Psoas muscle (tissue), 7 donors: ENCODE measurements at regions not wholly inside any gene's neighbourhood (a gene's known extent, or its start where the extent isn't known, plus 50 kb on each side); places are given as distances from the start of the nearest gene placed in this dataset.

Experiments
- ATAC-seq, 4 donors: fragments of 200-7000 bp; cut with Tn5 transposase; one replicate each; pipeline ENCODE4 v1.9.1; 2020; ENCODE audit warnings: moderate library complexity in 3 of 4, mild to moderate bottlenecking in 2 of 4
- DNase-seq, 2 donors: peaks; one replicate each; pipeline ENCODE4 v3.0.0-alpha.2; 2020
- H3K27ac ChIP-seq: fragments of 200-600 bp; one replicate; pipeline ENCODE4 v1.8.0; 2022
- H3K27me3 ChIP-seq, 3 donors: fragments of 200-600 bp in 1 of 3; one replicate each; pipeline versions ENCODE4 v1.6.1 to v1.8.0; 2013 to 2022; ENCODE audit warnings: low read length in 2 of 3, mild to moderate bottlenecking in 2 of 3, moderate library complexity in 1 of 3; ENCODE audit not compliant: insufficient read depth in 3 of 3
- H3K36me3 ChIP-seq, 2 donors: fragments of 200-600 bp in 1 of 2; one replicate each; pipeline versions ENCODE4 v1.6.1 to v1.8.0; 2013 to 2022; ENCODE audit warnings: low read depth in 1 of 2, mild to moderate bottlenecking in 1 of 2, moderate library complexity in 1 of 2; ENCODE audit not compliant: insufficient read depth in 1 of 2
- H3K4me1 ChIP-seq: fragments of 200-600 bp; one replicate; pipeline ENCODE4 v1.8.0; 2022
- H3K4me3 ChIP-seq: fragments of 200-600 bp; one replicate; pipeline ENCODE4 v1.8.0; 2022; ENCODE audit warnings: mild to moderate bottlenecking
- H3K9me3 ChIP-seq: fragments of 200-600 bp; one replicate; pipeline ENCODE4 v1.8.0; 2022
- CTCF ChIP-seq: fragments of 200-600 bp; IDR thresholded peaks from one replicate; pipeline ENCODE4 v1.8.0; 2022; ENCODE audit warnings: antibody characterized with exemption
- WGBS, 3 donors: extraction: QIAGEN DNeasy Blood & Tissue Kit; methylation state at CpG; one replicate each; pipeline versions ENCODE4 v1.1.6 to v1.1.7; 2013; 5-methylcytosine and 5-hydroxymethylcytosine counted together
- intact Hi-C, 2 donors: fragments of 100-400 bp; cut with DNase I; formaldehyde crosslinking; loops; one replicate each; pipeline versions ENCODE4 v1.11.0 to v1.14.2; 2022
- donor health status: healthy with polysubstance abuse.
- donor health status: DM: no; HTN: no; CAD: no; lungs with moderate emphysema.
- donor health status: Bipolar disorder and iron deficiency.
- donor health status: healthy.
- donor health status: DM: yes; HTN: yes; CAD: no.
- donor health status: DM: no; HTN: no; CAD: no.
- donor health status: DM: yes; HTN: yes; CAD: no.

GRCh38 chr11:45518833-45519535, 146.4 kb downstream of the CHST1 start:
- 79 to 82% (median 82%) methylated on average over 5 of the region's 5 CpGs for WGBS, 3 donors
- intact Hi-C loops, result no loop called here

GRCh38 chr11:45518141-45518832, 147.1 kb downstream of the CHST1 start:
- Histone ChIP-seq H3K36me3 (no peaks in the 10 kb centered on the region), H3K27ac (no peak overlapping the region), H3K9me3 (no peaks in the 10 kb centered on the region), H3K4me3 (no peak overlapping the region), H3K27me3 (no peaks in the 10 kb centered on the region), H3K4me1 (no peaks in the 10 kb centered on the region)
- ATAC-seq (no peak), DNase-seq (no peak)
- WGBS, 3 donors, result 82 to 86% (median 83%) methylated on average over 22 of the region's 22 CpGs
- intact Hi-C loops, result no loop called here
- TF ChIP-seq CTCF, result no peak

More at GRCh38 chr11:45518833-45519535, 146.4 kb downstream of the CHST1 start:
- Histone ChIP-seq H3K4me3 (no peak overlapping the region), H3K4me1 (no peaks in the 10 kb centered on the region), H3K36me3 (no peaks in the 10 kb centered on the region), H3K27me3 (no peaks in the 10 kb centered on the region), H3K9me3 (no peaks in the 10 kb centered on the region), H3K27ac (no peak overlapping the region)
- DNase-seq, result no peak
- ATAC-seq, result no peak
- no peak for TF ChIP-seq CTCF

- no peaks in the 10 kb centered on the region for H3K9me3 ChIP-seq
- 88 to 91% (median 90%) methylated on average over 11 of the region's 11 CpGs for WGBS, 3 donors
- no peak overlapping the region for H3K4me3 ChIP-seq
- H3K36me3 ChIP-seq, result no peaks in the 10 kb centered on the region
- no peaks in the 10 kb centered on the region for H3K27me3 ChIP-seq
- H3K27ac ChIP-seq, result no peak overlapping the region
- intact Hi-C loops, result no loop called here
- ATAC-seq (no peak), DNase-seq (no peak)
- no peaks in the 10 kb centered on the region for H3K4me1 ChIP-seq
- TF ChIP-seq CTCF, result no peak
Observed at GRCh38 chr11:45517171-45517770, 148.2 kb downstream of the CHST1 start.

- Histone ChIP-seq H3K27me3 (peaks cover 0 to 6% (median 2%) of the 10 kb centered on the region in 3 donors), H3K4me3 (no peak overlapping the region), H3K27ac (no peak overlapping the region), H3K9me3 (no peaks in the 10 kb centered on the region), H3K36me3 (no peaks in the 10 kb centered on the region), H3K4me1 (no peaks in the 10 kb centered on the region)
- whole genome bisulfite sequencing, 3 donors, result 74 to 89% (median 88%) methylated on average over 8 of the region's 8 CpGs
- no peak for DNase-seq
- intact Hi-C loops, result no loop called here
- no peak for TF ChIP-seq CTCF
- no peak for ATAC-seq
Observed at GRCh38 chr11:45513821-45514340, 151.5 kb downstream of the CHST1 start.
